ENCODE measurements at regions not wholly inside any gene's neighbourhood (a gene's known extent, or its start where the extent isn't known, plus 50 kb on each side); places are given as distances from the start of the nearest gene placed in this dataset.

GRCh38 chr1:195236991-195237889 is 1371.0 kb downstream of the KCNT2 start:
- TF ChIP-seq CTCF (conservative IDR thresholded peaks at IDR 0.05): no peak
- no peak for TF ChIP-seq EZH2 (IDR thresholded peaks at IDR 0.05; ENCODE audit: low read depth)

All from PC-9 (cell line).